Liver (tissue), 3 donors: ENCODE measurements at regions not wholly inside any gene's neighbourhood (a gene's known extent, or its start where the extent isn't known, plus 50 kb on each side); places are given as distances from the start of the nearest gene placed in this dataset.

ENCODE experiments used
- ATF3 ChIP-seq: IDR thresholded peaks from 2 replicates; pipeline ENCODE4 v1.6.1; 2016; ENCODE audit warnings: antibody characterized with exemption
- CTCF ChIP-seq: fragments of 150-350 bp; IDR thresholded peaks from 2 replicates; pipeline ENCODE4 v1.5.1; 2017; ENCODE audit warnings: improper control_type of control experiment, low read depth, low read length; ENCODE audit not compliant: missing input control
- EGR1 ChIP-seq, 2 donors: IDR thresholded peaks; 2 replicates each; pipeline ENCODE4 v1.6.1; 2016 to 2018; ENCODE audit warnings: antibody characterized with exemption in 2 of 2, low read depth in 2 of 2
- HNF4G ChIP-seq: IDR thresholded peaks from 2 replicates; pipeline ENCODE4 v1.6.1; 2016; ENCODE audit warnings: antibody characterized with exemption
- JUND ChIP-seq, 2 donors: IDR thresholded peaks; 2 replicates each; pipeline ENCODE4 v1.6.1; 2016; ENCODE audit warnings: antibody characterized with exemption in 2 of 2
- RAD21 ChIP-seq, 2 donors: IDR thresholded peaks; 2 replicates each; pipeline ENCODE4 v1.6.1; 2016; ENCODE audit warnings: antibody characterized with exemption in 2 of 2, mild to moderate bottlenecking in 2 of 2
- RXRA ChIP-seq, 2 donors: IDR thresholded peaks; 2 replicates each; pipeline ENCODE4 v1.6.1; 2017 to 2018; ENCODE audit warnings: antibody characterized with exemption in 2 of 2, mild to moderate bottlenecking in 1 of 2
- SP1 ChIP-seq: IDR thresholded peaks from 2 replicates; pipeline ENCODE4 v1.6.1; 2018; ENCODE audit warnings: antibody characterized with exemption, mild to moderate bottlenecking
- YY1 ChIP-seq: IDR thresholded peaks from 2 replicates; pipeline ENCODE4 v1.6.1; 2016; ENCODE audit warnings: antibody characterized with exemption, mild to moderate bottlenecking
- donor health status: healthy.
- donor health status: healthy.

GRCh38 chr13:73741111-73741510, 393.1 kb downstream of the KLF12 start:
- TF ChIP-seq CTCF, result no peak
- TF ChIP-seq RAD21 (IDR thresholded peaks at IDR 0.05), result no peak
- TF ChIP-seq YY1, result no peak
- no peak for TF ChIP-seq EGR1 (IDR thresholded peaks at IDR 0.05; ENCODE audit: low read depth in 2 of 2)
- TF ChIP-seq JUND (IDR thresholded peaks at IDR 0.05), result no peak
- TF ChIP-seq ATF3, result no peak
- TF ChIP-seq SP1, result no peak
- no peak for TF ChIP-seq HNF4G
- no peak for TF ChIP-seq RXRA (IDR thresholded peaks at IDR 0.05)
